Activated CD8-positive, alpha-beta T cell treated with anti-CD3 and anti-CD28 coated beads for 36 hours (primary cell): ENCODE measurements at regions not wholly inside any gene's neighbourhood (a gene's known extent, or its start where the extent isn't known, plus 50 kb on each side); places are given as distances from the start of the nearest gene placed in this dataset.

Experiments
- ATAC-seq: fragments of 200-7000 bp; cut with Tn5 transposase; one replicate; pipeline ENCODE4 v1.10.0; 2021; ENCODE audit warnings: mild to moderate bottlenecking, moderate library complexity
- CTCF ChIA-PET: fragments of 350-600 bp; sonication (Branson Sonifier 250); formaldehyde crosslinking; loops from one replicate; lab custom pipeline; 2021; ENCODE audit warnings: antibody characterized with exemption; lab: Charles Lee
- POLR2A ChIA-PET: fragments of 350-600 bp; sonication (Branson Sonifier 250); formaldehyde crosslinking; loops from one replicate; lab custom pipeline; 2021; ENCODE audit warnings: antibody characterized with exemption; lab: Charles Lee
- DNase-seq: peaks from one replicate; pipeline ENCODE4 v3.0.0-alpha.2; 2020
- H3K27ac Mint-ChIP-seq: one replicate; pipeline ENCODE4 v1.8.0; 2021; ENCODE audit warnings: mild to moderate bottlenecking, mixed read lengths
- H3K27me3 Mint-ChIP-seq: one replicate; pipeline ENCODE4 v1.8.0; 2021; ENCODE audit warnings: mixed read lengths
- H3K36me3 Mint-ChIP-seq: one replicate; pipeline ENCODE4 v1.8.0; 2021; ENCODE audit warnings: low read depth, mixed read lengths
- H3K4me1 Mint-ChIP-seq: one replicate; pipeline ENCODE4 v1.8.0; 2021; ENCODE audit warnings: low read depth, mixed read lengths
- H3K4me3 Mint-ChIP-seq: one replicate; pipeline ENCODE4 v1.8.0; 2021; ENCODE audit warnings: mild to moderate bottlenecking, moderate library complexity, mixed read lengths
- H3K9me3 Mint-ChIP-seq: one replicate; pipeline ENCODE4 v1.8.0; 2021; ENCODE audit warnings: mixed read lengths
- CTCF ChIP-seq: fragments of 200-600 bp; IDR thresholded peaks from one replicate; pipeline ENCODE4 v1.8.0; 2022; ENCODE audit warnings: antibody characterized with exemption, mild to moderate bottlenecking
- intact Hi-C: fragments of 100-400 bp; cut with micrococcal nuclease; formaldehyde crosslinking; loops from one replicate; pipeline ENCODE4 v1.10.0; 2022

GRCh38 chr10:81514811-81515210 lies 360.2 kb upstream of the NRG3 start:
- CTCF ChIA-PET, result no interaction called here
- no peak overlapping the region for H3K27ac Mint-ChIP-seq

GRCh38 chr10:81520688-81521087 lies 354.3 kb upstream of the NRG3 start:
- CTCF ChIA-PET, result no interaction called here
- Mint-ChIP-seq H3K4me1 (no peaks in the 10 kb centered on the region), H3K27me3 (no peaks in the 10 kb centered on the region)

More at GRCh38 chr10:81514811-81515210, 360.2 kb upstream of the NRG3 start:
- TF ChIP-seq CTCF, result no peak
- Mint-ChIP-seq H3K27me3 (no peaks in the 10 kb centered on the region), H3K4me3 (no peak overlapping the region), H3K9me3 (peaks cover 6% of the 10 kb centered on the region), H3K4me1 (no peaks in the 10 kb centered on the region), H3K36me3 (no peaks in the 10 kb centered on the region)
- intact Hi-C loops, result no loop called here
- POLR2A ChIA-PET, result no interaction called here
- no peak for ATAC-seq
- no peak for DNase-seq

DNA sequence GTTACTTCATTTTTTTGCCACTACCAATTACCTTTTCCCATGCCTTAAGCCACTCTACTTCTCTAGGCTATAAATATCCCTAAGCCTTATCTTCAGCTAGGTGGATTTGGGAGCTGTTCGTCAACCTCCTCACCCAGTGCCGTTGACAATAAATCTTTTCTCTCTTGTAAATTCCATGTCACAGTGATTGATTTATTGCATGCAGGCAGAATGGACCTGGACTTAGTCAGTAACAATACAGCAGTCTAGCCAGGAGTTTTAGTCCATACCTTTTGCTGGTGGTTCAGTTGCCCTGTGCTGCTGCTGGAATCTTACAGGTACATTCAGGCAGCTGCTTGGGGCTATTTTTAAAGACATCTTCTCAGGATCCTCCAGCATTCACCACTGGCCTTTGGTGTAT lies 350.5 kb upstream of the NRG3 start:
- ChIA-PET POLR2A (no interaction called here), CTCF (interaction anchor here (1.4 kb wide), 1 partner anchor 22 kb away, joined by 3 read pairs; no protein-coding TSS in a partner anchor)
- DNase-seq (no peak), ATAC-seq (no peak)
- intact Hi-C loops, result no loop called here
- Mint-ChIP-seq H3K9me3 (peaks cover 2% of the 10 kb centered on the region), H3K27ac (no peak overlapping the region), H3K36me3 (no peaks in the 10 kb centered on the region), H3K4me1 (no peaks in the 10 kb centered on the region), H3K27me3 (no peaks in the 10 kb centered on the region), H3K4me3 (no peak overlapping the region)
- TF ChIP-seq CTCF, result no peak

More at GRCh38 chr10:81520688-81521087, 354.3 kb upstream of the NRG3 start:
- ATAC-seq (no peak), DNase-seq (no peak)
- POLR2A ChIA-PET, result interaction anchor here (0.7 kb wide), 1 partner anchor 189 kb away, joined by 5 read pairs; no protein-coding TSS in a partner anchor
- H3K4me3 Mint-ChIP-seq, result no peak overlapping the region
- intact Hi-C loops, result no loop called here
- H3K27ac Mint-ChIP-seq, result no peak overlapping the region
- TF ChIP-seq CTCF, result no peak
- H3K36me3 Mint-ChIP-seq, result no peaks in the 10 kb centered on the region
- no peaks in the 10 kb centered on the region for H3K9me3 Mint-ChIP-seq

GRCh38 chr10:81532403-81532802 lies 342.6 kb upstream of the NRG3 start:
- intact Hi-C loops, result no loop called here
- CTCF ChIA-PET, result no interaction called here
- Mint-ChIP-seq H3K27me3 (no peaks in the 10 kb centered on the region), H3K27ac (no peak overlapping the region), H3K4me1 (no peaks in the 10 kb centered on the region), H3K36me3 (no peaks in the 10 kb centered on the region), H3K9me3 (peaks cover 3% of the 10 kb centered on the region), H3K4me3 (no peak overlapping the region)
- ATAC-seq (no peak), DNase-seq (no peak)
- POLR2A ChIA-PET, result no interaction called here
- no peak for TF ChIP-seq CTCF

GRCh38 chr10:81534991-81535390 lies 340.0 kb upstream of the NRG3 start:
- Mint-ChIP-seq H3K27ac (no peak overlapping the region), H3K27me3 (peaks cover 1% of the 10 kb centered on the region), H3K9me3 (peaks cover 11% of the 10 kb centered on the region), H3K4me1 (no peaks in the 10 kb centered on the region), H3K4me3 (no peak overlapping the region), H3K36me3 (no peaks in the 10 kb centered on the region)
- ATAC-seq, result no peak
- ChIA-PET CTCF (no interaction called here), POLR2A (no interaction called here)
- DNase-seq, result no peak
- TF ChIP-seq CTCF, result no peak
- intact Hi-C loops, result no loop called here
